GM19395 (cell line): ENCODE measurements at regions not wholly inside any gene's neighbourhood (a gene's known extent, or its start where the extent isn't known, plus 50 kb on each side); places are given as distances from the start of the nearest gene placed in this dataset.

Experiments
- ATAC-seq: cut with Tn5 transposase; IDR thresholded peaks from one replicate; pipeline ENCODE4 v1.9.1; 2021; ENCODE audit warnings: mild to moderate bottlenecking, moderate library complexity; ENCODE audit not compliant: unreplicated experiment

DNA sequence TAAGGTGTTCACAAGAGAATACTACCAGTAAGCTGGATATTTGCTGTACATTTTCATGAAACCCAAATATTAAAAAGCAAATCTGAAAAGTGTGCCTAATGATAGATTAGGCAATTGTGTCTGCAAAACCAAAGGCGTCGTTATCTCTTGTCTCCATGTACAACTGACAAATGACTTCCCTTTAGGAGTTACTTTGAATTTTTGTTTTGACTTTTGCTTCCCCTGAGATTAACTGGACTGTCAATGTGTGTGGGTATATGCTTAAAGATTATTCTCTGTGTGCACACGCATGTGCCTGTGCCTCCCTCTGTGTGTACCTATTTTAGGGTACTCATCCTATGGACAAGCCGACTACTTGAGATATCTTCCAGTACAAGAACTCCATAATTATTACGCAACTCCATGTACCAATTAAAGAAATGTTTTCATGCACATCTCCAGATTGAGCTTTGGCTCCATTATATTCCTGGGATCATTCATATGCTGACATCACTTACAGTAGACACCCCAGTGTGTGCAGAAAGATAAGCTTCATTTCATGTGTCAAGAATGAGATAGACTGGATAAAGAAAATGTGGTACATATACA is 431.2 kb upstream of the ADAMTS9 start:
- no peak for ATAC-seq

GRCh38 chr3:65114041-65114440 is 426.2 kb upstream of the ADAMTS9 start:
- ATAC-seq = no peak

GRCh38 chr3:65112751-65113300 is 425.0 kb upstream of the ADAMTS9 start:
- ATAC-seq = no peak

DNA sequence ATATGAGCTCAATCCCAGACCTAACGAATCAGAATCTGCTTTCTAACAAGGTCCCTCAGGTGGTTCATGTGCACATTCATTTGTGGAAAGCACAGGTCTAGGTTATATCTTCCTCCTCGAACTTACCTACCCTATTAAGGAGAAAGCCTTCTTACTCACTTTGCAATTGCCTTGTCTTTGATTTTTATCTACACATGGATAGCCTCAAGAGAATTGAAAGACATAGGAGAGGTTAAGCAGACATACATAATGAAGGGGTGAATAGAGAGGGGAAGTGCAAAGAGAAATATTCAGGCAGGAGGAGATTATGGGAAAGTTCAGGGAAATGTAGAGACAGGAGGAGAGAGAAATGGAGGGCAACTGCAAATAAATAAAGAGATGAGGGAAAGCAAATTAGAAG is 422.9 kb upstream of the ADAMTS9 start:
- ATAC-seq = no peak

GRCh38 chr3:65109966-65110500 is 422.2 kb upstream of the ADAMTS9 start:
- no peak for ATAC-seq

- no peak for ATAC-seq
These were observed 419.4 kb upstream of the ADAMTS9 start for GRCh38 chr3:65107174-65107573.

DNA sequence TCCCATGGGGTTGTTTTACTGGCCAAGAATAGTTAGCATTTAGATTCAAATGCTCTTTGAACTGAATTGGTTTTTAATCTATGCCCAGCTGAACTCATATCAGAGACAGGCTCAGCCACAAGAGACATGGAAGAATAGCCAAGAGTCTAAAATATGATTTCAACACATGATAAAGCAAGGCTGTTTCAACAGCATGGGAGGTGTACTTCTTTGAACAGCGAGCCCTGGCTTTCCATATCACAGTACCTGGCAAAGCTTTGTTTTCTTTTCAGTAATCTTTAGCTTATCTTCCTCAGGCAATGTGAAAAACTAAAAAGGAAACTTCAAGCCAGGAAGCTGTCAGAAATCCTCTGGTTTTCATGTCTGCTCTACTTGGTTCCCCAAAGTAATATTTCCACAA is 413.6 kb upstream of the ADAMTS9 start:
- ATAC-seq = no peak

DNA sequence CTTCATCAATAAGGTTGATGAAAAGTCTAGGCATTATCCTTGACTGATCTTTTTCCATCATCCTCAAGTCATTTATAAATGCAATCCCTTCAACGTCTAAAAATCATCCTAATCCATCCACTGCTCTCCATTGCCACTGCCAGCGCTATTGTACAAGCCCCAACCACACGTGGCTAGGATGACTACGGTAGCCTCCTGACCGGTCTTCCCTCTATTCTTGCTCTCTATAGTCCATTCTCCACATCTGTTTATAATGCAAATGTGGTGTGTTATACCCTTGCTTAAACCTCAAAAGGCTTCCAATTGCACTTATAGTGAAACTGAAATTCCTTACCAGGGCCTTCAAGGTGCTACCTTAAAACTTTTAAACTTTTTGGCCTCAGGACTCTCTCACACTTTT is 410.6 kb upstream of the ADAMTS9 start:
- ATAC-seq = no peak

DNA sequence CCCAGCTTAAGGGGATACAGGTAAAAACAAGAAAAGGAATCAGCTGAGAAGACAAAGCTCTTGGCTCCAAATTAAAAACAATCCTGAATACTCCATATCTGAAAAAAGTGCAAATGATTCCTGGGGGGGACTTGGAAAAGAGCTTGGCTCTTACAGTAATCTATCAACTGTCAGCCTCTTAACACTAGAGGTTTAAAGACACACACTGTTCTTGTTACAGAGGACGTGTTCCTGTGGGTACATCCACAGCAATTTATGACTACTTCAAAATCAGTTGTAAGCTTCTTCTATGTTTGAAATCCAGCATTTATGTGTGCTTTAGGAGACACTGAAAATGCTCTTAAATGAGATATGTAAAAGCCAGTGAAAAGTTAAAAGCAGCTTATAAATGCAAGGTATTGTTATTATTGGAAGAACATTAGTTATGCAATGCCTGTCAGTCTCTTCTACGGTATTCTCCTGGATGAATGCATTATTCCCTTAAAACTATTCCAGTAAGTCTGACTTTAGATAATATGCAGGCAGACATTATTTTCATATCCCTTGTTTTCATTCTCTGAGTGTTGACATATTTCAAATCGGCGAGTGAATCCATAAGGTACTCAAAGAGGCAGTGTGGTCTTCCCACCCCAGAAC is 408.4 kb upstream of the ADAMTS9 start:
- ATAC-seq = no peak

DNA sequence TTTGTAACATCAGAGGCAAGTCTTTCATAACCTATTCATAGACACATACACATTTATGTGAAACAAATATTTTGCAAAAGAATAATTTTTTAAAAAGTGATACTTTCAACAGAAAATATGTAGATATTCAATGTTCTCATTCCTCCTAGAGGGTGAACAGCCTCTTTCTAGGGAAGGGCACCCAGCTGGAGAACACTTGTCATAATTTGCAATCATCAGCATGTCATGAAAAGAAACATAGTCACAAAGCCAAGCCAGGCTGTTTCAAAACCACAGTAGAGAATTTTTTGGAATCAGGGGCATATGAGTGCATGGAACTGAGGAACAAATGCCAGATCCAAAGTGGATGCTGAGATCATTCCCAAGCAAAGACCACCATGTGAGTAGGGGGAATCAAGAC is 406.9 kb upstream of the ADAMTS9 start:
- no peak for ATAC-seq

- no peak for ATAC-seq
These were observed 405.8 kb upstream of the ADAMTS9 start for GRCh38 chr3:65093641-65094040.

DNA sequence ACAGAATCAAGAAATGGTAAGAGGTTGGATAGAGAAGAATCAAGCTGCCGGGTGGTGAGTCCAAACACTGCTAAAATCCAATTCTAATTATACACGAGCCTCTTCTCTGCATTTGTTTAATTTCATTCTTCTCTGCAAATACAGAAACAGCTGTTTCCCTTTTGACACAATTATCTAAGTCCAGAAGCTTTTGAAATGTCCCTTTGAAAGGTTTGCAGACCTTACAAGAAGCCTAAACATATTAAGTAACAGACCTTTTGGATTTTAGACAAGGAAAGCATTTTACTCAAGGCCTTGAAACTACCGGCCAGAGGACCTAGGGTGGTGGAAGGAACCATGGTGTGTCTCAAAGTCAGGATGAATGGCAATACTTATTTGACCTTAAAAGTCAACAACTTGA is 403.8 kb upstream of the ADAMTS9 start:
- no peak for ATAC-seq

- ATAC-seq = no peak
These were observed 395.4 kb upstream of the ADAMTS9 start for GRCh38 chr3:65083240-65083639.

DNA sequence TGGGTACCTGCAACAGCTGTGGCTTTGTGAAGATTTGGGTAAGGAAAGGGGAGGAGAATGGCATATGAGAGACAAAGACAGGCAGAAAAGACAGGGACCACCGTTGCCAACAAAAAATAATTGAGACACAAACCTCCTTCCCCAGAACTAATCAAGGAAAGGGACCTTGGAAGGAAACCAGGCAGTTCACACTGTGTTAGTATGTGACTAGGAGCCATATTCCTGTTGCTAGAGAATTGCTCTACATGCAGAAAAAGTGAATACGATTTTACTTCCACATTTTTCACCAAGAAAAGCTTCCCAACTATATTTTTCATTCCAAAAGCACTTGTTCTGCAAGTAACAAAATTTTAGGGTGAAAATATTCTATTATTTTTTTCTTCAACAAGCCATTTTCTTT is 393.7 kb upstream of the ADAMTS9 start:
- no peak for ATAC-seq

DNA sequence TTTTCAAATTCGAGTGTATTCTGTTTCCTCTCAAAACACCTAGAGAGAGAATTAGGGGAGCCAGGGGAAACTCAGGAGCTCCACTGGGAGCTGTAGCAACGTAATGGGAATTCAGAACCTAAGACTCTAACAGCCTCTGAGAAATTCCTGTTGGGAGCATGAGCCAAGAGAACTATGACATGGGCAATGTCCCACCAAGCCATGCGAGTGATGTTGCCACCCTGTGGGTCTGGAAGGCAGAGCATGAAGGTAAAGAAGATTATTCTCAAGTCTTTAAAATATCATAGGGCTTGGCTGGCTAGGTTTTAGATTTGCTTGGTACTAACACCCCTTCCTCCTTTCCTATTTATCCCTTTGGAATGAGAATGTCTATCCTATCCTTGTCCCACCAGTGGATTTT is 392.6 kb upstream of the ADAMTS9 start:
- no peak for ATAC-seq

GRCh38 chr3:65079560-65079959 is 391.8 kb upstream of the ADAMTS9 start:
- ATAC-seq = no peak

DNA sequence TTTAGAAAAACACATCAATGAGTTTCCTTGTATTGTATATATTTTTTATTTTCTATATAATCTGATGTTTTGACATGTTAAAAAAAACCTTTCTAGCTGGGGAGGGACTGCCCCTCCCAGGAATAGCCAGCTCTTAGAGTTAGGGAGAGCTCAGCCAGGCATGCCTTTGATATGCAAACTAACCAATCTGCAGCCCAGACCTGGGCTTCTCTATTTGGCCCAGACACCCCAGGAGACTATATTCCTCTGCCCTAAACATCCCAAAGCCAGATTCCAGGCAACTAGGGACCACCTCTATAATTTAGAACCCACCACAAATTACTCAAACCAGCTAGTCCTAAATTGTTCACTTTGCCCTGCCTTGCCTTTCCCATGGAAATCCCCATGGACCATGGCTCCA is 390.9 kb upstream of the ADAMTS9 start:
- no peak for ATAC-seq

GRCh38 chr3:65077124-65077523 is 389.3 kb upstream of the ADAMTS9 start:
- ATAC-seq = no peak

GRCh38 chr3:65070968-65071367 is 383.2 kb upstream of the ADAMTS9 start:
- ATAC-seq = no peak

GRCh38 chr3:65060904-65061303 is 373.1 kb upstream of the ADAMTS9 start:
- ATAC-seq = no peak

DNA sequence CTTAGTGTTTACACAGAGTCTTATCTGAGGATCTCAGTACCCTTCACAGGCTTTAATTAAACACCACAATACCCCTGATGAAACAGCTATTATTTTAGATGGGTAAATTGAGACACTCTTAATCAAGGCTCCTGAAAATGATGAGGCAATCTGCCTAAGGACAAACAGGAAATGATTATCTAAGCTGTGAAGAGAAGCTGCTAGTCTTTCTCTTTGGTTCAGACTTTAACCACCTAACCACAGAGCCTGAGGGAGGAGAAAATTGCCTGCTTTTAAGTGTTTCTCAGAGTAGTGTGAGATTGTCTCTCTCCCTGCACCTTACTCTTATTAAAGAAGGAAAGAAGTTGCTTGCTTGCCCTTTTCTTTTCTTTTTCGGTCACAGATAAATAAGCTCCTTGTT is 364.3 kb upstream of the ADAMTS9 start:
- no peak for ATAC-seq

- ATAC-seq = no peak
These were observed 360.4 kb upstream of the ADAMTS9 start for GRCh38 chr3:65048151-65048550.

- ATAC-seq = no peak
These were observed 357.3 kb upstream of the ADAMTS9 start for GRCh38 chr3:65045138-65045537.
